ENCODE measurements at regions not wholly inside any gene's neighbourhood (a gene's known extent, or its start where the extent isn't known, plus 50 kb on each side); places are given as distances from the start of the nearest gene placed in this dataset.

- no peak for TF ChIP-seq KLF9 (tag by site-specific recombination; IDR thresholded peaks at IDR 0.05; ENCODE audit: low read depth)
- TF ChIP-seq ZNF660 (tag by site-specific recombination; IDR thresholded peaks at IDR 0.05): no peak
- TF ChIP-seq TSHZ1 (tag by site-specific recombination; IDR thresholded peaks at IDR 0.05; ENCODE audit: borderline replicate concordance): no peak
- TF ChIP-seq ZNF248 (tag by site-specific recombination; IDR thresholded peaks at IDR 0.05): no peak
- TF ChIP-seq ZNF223 (tag by site-specific recombination; IDR thresholded peaks at IDR 0.05): no peak
These were observed 266.6 kb downstream of the ACTR3 start (continued) for GRCh38 chr2:114156366-114157056.

GRCh38 chr2:114157057-114157385 is 267.1 kb downstream of the ACTR3 start:
- ChIA-PET POLR2A (no interaction called here), CTCF (no interaction called here)

More at GRCh38 chr2:114157057-114157385, 267.1 kb downstream of the ACTR3 start:
- Histone ChIP-seq H3K36me3 (ENCODE audit: control insufficient read depth in 2 of 2, insufficient read depth in 1 of 2, low read length in 2 of 2) (no peaks in the 10 kb centered on the region), H3K4me1 (ENCODE audit: control insufficient read depth, insufficient read depth, low read length) (no peaks in the 10 kb centered on the region), H3K9me3 (ENCODE audit: control insufficient read depth, insufficient read depth, low read depth, low read length) (no peaks in the 10 kb centered on the region), H3K27ac (ENCODE audit: extremely low read depth, low read depth, low read length) (no peak overlapping the region), H3K4me3 (ENCODE audit: low read depth, low read length) (no peak overlapping the region)
- TF ChIP-seq PRDM2 (tag by site-specific recombination; IDR thresholded peaks at IDR 0.05; ENCODE audit: borderline replicate concordance) (no peak), SP3 (tag by site-specific recombination; IDR thresholded peaks at IDR 0.05) (no peak), ZNF692 (tag by site-specific recombination; IDR thresholded peaks at IDR 0.05) (no peak), ZNF707 (tag by site-specific recombination; IDR thresholded peaks at IDR 0.05) (no peak), ZNF704 (tag by site-specific recombination; IDR thresholded peaks at IDR 0.05) (no peak), ZNF792 (tag by site-specific recombination; IDR thresholded peaks at IDR 0.05) (no peak), ZIC2 (tag by site-specific recombination; IDR thresholded peaks at IDR 0.05) (no peak), ZNF19 (tag by site-specific recombination; IDR thresholded peaks at IDR 0.05; ENCODE audit: low read depth) (no peak), ZNF513 (tag by site-specific recombination; IDR thresholded peaks at IDR 0.05) (no peak), ZBTB48 (tag by site-specific recombination; IDR thresholded peaks at IDR 0.05) (no peak), ZNF530 (tag by site-specific recombination; IDR thresholded peaks at IDR 0.05; ENCODE audit: low read depth) (no peak), HOXC10 (CRISPR knock-in tag; IDR thresholded peaks at IDR 0.05) (no peak), PRDM1 (tag by site-specific recombination; IDR thresholded peaks at IDR 0.05) (no peak), MYNN (tag by site-specific recombination; IDR thresholded peaks at IDR 0.05; ENCODE audit: borderline replicate concordance) (no peak), ZNF514 (tag by site-specific recombination; IDR thresholded peaks at IDR 0.05) (no peak)

All from HEK293 (cell line).